GM18520 (cell line): ENCODE measurements at regions not wholly inside any gene's neighbourhood (a gene's known extent, or its start where the extent isn't known, plus 50 kb on each side); places are given as distances from the start of the nearest gene placed in this dataset.

Experiments
- ATAC-seq: cut with Tn5 transposase; IDR thresholded peaks from one replicate; pipeline ENCODE4 v1.9.1; 2021; ENCODE audit not compliant: unreplicated experiment

DNA sequence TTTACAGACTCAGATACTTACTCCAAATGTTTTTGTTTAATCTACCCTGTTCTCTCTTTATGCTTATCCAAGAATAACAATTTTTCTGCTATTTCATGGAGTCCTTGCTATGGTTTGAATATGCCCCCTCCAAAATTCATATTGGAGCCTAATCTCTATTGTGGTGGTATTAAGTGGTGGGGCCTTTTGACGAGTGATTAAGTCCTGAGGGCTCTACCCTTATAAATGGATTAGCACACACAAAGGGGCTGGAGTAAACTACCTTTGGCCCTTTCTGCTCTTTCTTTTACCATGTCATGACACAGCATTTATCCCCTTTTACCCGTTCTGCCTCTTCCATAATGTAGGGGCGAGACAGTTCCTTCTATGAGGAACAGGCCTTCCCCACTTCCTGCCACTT, 285.5 kb downstream of the GASK1B start:
- ATAC-seq: no peak

DNA sequence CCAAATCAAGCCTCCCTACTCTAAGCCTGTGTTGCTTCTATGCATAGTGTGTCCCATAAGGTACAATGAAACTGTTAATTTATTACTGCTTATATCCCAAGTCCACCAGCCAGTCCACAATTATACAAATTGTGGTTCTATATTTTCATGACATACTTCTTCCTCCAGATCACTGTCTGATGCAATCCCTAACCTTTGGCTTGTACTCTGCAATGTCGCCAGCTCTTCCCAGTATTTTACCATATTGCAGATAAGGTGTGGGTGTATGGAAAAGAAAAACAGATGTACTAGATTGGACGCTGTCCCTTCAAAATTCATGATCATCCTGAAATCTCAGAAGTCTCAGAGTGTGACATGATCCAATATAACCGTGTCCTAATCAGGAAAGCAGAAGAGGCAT, 286.2 kb downstream of the GASK1B start:
- ATAC-seq: no peak

DNA sequence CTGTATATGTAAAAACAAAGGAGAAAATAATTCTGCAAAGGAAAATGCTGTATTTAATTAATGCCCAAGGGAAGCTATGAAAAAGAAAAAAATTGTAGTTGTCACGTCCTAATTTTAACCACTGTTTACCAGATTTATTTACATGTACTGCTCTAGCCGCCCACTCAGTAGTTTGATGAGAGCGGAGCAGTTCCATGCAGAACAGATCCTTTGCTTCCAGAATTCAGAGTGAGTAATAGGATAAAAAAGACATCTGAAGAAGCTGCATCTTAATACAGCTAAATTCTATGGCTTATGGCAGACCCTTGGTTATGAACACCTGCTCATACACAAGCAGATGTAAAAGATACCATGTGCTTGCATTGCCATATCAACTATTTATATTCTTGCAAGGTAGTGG, 287.0 kb downstream of the GASK1B start:
- no peak for ATAC-seq

DNA sequence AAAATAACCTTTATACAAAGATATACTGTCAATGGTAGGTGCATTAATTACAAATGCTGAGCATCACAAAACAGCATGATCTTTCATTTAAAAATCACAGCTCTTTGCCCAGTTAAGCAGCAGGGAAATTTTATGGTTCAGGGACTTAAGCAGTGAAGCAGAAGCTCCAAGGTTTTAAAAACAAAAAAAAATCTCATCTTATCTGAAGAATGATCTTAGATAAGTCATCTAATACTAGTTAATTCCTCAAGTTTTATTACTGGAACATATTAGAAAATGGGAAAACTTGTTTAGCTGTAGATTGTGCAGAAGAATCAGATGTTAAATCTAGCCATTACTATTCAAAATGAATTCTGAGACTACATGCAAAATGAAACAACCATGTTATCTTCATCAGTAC, 289.9 kb downstream of the GASK1B start:
- ATAC-seq: no peak

DNA sequence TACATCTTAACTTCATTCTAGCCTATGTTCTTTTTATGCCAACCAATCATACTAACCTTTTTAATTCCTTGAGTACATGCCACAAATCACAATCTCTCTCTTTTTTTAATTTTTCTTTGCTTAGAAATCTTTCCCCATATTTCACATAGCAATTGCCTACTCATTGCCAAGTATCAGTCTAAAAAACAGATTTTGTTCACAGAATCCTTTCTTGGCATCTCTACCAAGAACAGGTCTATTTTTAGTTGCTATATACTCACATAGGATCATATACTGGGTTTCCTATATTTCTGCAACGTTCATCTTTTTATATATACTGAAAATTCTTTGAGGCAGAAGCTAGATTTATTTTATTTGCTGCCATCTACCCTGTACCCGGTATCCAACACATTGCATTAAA, 292.1 kb downstream of the GASK1B start:
- no peak for ATAC-seq

DNA sequence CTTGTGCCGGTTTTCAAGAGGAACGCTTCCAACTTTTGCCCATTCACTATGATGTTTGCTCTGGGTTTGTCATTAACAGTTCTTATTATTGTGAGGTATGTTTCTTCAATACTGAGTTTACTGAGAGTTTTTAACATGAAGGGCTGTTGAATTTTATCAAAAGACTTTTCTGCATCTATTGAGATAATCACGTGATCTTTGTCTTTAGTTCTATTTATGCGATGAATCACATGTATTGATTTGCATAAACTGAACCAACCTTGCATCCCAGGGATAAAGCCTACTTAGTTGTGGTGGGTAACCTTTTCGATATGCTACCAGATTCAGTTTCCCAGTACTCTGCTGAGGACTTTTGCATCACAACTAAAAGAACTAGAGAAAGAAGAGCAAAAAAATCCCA, 318.0 kb downstream of the GASK1B start:
- ATAC-seq: no peak

DNA sequence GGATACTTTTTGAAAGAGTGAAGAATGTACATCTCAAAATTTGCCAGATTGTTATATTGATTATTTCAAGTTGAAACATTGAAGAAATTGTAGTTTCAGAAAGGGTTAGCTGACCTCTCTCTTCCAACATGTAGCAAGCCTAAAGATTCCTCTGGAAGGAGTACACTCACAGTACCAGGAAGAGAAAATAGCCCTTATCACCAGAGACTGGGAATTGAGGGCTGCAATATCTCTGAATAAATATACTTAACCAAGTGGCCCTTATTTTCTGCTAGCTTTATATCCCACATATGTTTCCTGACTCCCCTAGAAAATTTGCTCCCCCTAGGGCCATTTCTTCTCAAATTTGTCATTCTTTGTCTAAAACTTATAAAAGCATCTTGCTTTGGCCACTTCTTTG, 332.2 kb downstream of the GASK1B start:
- no peak for ATAC-seq

DNA sequence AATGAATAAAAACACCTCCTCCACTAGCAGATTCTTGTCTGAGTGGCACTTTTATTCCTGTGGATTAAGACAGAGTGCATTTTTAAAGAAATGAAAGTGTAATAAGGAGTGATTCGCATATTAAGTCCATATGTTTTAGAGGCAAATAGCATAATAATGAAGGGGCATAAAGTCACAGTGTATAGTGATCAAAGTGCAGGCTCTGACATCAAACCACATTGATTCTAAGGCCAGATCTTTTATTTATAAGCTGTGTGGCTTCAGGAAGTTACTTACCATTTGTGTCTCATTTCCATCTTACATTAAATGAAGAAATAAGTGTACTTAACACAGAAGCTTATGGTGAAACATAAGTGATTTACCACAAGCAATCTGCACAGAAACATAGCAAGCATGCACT, 332.8 kb downstream of the GASK1B start:
- ATAC-seq: no peak

DNA sequence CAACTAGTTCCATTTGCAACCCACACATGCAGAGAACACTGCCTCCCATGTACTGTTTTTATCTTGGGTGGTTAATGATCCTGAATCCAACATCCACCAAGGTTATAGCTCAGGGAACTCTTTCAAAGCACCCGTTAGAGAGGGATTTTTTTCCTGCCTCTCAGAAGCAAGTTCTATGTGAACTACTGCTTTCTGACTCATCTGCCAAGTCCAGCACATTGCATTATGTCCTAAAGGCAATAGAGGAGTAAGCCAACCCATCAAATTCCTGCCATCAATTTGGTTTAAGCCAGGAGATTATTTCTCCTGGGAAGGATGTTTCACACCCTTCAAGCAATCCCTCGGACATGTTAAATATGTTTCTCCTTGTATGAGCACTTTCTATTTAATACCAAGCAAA, 334.5 kb downstream of the GASK1B start:
- no peak for ATAC-seq

DNA sequence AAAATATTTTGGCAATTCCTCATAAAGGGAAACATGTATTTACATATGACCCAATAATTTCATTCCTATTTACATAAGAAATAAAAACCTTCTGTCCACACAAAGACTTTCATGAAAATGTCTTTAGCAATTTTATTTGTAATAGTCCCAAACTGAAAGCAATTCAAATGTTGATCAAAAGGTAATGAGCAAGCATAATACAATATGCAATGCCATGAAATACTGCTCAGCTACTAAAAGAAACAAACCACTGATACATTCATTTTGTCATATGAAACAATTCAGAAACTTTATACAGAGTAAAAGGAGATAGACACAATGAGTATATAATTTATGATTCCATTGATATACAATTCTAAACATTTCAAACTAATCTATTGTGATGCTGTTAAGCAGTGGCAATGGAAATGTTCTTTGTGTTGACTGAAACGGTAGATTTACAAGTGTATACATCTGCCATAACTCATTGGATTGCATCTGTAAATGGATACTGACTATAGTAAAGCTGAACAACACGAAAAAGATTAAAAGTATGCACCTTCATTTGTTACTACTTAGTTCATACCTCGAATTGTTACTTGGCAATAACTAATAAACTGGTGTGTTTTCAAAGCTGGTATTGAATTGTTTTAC, 335.6 kb downstream of the GASK1B start:
- ATAC-seq: no peak

DNA sequence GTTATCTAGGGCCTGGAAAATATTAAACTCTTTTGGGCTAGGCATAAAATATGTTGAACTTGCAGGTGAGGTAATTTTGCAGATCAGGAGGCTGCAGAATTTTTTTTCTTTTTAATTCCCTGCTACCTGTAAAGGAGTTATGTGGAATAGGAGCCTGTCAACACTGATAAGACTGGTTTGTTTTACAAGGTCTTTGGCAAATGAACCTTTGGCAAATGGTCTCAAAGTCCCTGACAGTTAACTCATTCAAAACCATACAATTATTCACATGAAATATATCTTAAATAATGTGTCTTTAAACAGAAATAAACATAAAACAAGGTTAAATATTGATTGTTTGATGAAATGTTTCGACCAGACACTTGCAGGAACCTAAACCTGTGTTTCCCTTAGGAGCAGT, 340.2 kb downstream of the GASK1B start:
- ATAC-seq: no peak

DNA sequence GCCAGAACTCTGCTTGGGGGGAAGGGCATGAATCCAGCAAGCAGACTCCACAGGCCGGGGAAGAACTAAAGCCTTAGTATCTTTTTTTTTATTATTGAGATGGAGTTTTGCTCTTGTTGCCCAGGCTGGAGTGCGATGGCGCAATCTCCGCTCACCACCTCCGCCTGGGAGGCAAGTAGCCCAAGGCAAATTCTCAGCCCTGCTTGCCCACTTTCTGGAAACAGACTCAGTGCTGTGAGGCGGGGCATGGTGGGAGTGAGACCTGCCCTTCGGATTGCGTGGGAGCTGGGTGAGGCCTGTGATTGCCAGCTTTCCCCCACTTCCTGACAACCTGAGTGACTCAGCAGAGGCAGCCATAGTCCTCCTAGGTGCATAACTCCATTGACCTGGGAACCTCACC, 348.8 kb downstream of the GASK1B start:
- ATAC-seq: no peak

DNA sequence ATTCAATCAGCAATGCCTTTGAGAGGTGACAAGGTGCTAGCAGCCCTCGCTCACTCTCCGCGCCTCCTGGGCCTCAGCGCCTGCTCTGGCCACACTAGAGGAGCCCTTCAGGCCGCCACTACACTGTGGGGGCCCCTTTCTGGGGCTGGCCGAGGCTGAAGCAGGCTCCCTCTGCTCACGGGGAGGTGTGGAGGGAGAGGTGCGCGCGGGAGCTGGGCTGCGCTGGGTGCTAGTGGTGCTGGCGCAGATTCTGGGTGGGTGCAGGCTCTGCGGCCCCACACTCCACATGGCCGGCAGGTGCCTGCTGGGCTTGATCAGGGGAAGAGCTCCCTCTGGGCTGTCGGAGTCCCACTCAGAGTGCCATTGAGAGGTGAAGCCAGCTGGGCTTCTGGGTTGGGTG, 351.0 kb downstream of the GASK1B start:
- no peak for ATAC-seq

DNA sequence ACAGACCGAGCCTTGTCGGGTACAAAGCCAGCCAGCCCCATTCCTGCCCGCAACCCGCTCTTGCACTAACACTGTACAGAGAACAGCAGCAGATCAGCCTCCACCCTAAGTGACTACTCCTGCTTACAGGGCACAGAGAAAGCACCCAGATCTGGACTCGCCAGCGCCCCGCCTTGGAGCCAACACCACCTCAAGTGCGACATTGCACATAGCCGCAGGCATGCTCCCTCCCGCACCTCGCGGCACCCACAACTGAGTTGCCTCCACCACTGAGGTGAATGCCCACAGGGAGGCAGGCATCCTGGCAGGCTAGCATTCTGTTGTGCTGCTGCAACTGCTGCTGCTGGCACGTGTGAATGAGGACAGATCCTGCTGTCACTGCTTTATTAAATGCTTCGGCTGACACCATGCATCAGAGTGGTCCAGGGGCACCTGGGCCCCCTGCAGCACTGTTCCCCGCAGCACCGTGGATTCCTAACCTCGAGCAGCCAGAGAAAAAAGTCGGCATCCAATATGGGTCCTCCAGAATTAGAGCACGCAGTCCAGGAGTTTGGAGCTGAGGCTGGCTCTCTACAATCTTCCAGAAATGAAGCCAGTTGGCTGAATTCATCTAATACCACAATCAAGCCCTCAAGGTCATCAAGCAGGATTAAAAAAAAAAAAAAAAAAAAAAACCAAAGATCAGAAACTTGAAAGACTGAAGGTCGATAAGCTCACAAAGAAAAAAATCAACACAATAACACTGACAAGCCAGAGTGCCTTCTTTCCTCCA, 352.9 kb downstream of the GASK1B start:
- no peak for ATAC-seq

DNA sequence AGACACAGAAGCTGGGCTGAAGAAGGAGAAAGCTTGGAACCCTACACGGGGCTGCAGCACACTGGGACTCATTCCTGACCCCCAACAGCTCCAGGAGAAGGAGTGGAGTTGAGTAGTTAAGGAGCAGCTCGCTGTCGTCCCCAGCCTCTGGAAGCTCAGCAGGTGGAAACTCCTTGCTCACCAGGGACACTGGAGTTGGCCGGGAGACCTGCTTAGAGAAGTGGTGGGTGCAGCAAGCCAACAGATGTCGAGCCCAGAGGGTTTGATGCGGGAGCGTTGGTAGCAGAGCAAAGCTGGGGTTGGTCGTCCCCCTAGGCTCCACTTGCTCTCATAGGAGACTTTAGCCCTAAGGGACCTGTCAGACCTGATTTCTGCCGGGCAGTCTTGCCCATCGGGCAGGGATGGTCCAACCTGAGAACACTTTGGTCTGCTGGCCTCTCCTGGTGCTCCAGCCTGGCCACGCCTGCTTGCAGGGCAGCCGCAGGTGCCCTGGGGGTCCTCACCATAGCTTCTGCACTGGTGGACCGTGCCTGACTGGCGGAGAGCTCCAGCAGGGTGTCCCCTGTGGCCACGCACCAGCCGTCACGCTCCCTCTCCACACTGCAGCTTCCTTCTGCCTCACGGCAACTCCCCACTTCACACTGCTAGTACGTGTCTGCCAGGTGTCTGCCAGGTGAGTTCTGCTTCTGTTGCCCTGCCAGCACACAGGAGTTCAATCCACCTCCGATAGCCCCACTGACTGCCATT, 353.7 kb downstream of the GASK1B start:
- no peak for ATAC-seq

DNA sequence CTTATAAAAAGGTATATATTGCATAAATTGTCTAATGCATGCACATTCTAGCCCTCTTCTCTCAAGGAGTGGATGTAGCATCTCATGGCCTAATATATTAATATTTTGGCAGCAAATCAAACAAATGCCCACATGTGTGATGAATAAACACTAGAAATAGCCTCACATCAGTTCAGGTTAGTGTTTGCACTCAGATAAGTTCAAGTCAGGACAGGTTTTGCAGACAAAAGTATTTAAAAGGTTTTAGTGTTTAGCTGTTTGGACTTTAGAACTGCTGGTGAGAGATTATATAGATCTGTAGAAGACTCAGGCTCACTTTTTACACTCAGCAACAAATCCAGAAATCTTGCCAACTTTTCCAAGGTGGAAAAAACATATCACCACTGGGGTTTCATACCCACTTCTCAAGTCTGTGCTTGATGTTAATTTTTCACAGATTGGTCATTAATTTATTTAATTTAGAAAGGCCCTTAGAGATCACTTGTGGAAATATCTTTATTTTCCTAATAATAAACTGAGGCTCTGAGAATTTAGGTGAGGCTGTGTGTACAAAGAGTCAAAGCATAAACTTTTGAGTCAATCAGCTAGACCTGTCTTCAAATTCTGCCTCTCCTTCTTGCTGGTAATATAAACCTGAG, 362.6 kb downstream of the GASK1B start:
- no peak for ATAC-seq

DNA sequence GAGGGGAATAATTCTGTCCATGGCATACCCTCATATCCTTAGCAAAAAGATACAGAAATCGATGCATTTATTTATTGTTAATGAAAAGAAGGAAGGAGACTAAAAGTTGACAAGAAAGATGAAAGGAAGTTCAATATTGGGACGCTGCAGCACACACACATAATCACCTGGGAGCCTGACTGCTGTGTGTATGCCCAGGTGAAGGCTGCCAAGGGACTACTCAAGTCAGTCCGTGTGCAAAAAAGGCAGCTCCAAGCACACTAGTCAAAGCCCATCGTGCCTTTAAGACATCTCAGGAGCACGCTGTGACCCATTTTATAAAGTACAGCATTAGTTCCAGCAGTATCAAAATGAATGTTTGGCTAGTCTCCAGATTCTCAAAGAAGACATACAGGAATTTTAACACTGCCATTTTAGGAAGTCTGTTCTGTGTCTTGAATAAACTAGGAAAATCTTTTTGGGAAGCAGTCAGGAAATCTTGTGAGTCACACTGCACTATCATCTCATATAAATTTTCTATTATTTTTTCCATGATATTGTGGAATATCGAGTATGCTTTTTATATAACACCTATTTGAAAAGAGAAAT, 363.9 kb downstream of the GASK1B start:
- ATAC-seq: no peak

DNA sequence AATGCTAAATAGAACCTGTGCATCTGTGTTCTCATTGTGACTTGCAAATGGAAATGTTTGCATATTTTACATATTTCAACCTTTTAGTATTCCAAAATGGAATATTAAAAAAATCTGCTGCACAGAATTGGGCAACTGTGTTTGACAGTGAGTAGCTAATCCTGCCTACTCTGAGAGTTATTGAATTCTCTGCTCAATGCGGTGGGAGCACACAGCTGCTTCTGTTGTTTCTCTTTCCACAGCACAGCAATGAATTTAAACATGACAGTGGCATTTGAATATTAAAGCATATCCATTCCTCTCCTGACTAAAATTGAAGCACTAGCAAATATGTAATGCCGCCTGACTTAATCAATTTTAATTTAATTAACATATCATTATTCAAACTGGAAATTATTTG, 366.6 kb downstream of the GASK1B start:
- no peak for ATAC-seq

DNA sequence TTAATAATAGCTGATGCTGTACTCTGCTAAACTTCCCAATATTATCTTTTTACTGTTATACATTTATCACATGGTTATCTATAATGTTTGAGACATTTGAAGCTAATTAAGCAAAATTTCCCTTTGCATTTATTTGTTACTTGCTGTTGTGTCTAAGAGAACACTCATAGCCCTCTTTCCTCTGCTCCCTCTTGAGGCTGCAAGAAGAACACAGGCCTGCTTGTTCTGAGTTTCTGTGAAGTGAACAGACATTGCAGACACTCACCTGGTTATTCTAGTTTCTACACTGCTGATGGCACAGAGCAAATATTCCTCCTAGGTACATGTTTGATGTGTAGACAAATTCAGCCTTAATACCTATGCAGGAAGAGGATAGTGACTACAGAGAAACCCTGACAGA, 367.8 kb downstream of the GASK1B start:
- no peak for ATAC-seq

DNA sequence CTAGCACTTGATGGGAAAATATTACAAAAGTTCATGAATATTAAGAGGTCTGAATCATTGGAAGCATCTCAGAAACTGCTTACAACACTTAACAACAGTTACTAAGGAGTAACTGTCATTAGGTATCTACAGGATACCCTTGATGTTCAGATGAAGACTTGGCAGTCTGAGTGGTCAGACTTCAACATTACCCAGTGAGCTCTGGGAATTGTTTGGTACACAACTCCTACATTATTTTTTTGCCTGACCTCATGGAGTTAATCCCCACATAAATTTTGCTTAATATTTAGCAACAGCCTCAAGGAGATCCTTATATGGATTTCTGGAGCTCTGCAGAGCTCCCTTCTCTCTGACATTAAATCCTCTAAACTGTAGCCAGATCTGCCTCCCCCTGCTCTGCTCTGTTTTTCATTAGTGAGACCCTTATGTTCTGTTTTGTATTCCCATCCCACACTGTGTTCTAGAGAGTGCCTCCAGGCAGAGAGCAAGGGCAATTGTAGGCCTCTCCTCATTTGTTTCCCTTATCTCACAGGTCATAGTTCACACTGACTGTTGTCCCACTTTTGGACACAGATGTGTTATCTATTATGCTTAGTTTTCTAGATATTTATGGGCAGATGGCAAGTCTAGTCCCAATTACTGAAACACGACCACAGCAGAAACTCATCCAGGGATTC, 368.8 kb downstream of the GASK1B start:
- no peak for ATAC-seq

DNA sequence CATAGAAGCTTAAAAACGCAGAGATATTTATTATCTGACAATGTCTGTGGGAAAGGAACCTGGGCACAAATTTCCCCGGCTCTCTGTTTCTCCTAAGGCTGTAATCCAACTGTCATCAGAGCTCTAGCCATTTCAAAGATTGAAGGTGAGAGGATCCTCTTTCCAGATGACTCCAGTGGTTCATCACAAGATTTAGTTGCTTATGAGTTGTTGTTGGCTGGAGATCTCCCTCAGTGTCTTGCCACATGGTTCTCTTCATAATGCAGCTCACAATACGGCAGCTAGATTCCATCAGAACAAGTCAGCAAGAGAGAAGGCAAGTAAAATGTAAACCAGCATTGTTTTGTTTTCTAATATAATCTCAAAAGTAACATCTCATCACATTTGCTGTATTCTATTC, 369.4 kb downstream of the GASK1B start:
- no peak for ATAC-seq
